ENCODE measurements at regions not wholly inside any gene's neighbourhood (a gene's known extent, or its start where the extent isn't known, plus 50 kb on each side); places are given as distances from the start of the nearest gene placed in this dataset.

DNA sequence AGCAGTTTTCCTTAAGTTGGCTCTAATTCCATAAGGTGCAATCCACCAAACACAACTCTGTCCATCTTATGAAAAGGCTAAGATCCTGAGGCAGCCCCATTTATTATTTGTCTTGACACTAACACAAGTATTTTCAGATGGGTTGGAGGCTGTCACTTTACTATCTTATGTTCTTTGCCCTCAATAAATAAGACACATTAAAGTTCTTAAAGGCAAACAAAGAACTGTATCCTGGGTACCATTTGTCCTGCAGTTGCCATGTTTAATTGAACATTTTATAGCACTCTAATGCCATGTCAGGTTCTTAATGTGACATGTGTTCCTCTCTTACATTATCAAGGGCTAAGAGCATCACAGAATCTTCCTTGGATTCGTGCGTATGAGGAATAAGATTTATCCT is 189.5 kb upstream of the SNX2 start:
- H3K27ac ChIP-seq (ENCODE audit: low read depth, low read length, poor library complexity, severe bottlenecking) = no peak overlapping the region
- no peaks in the 10 kb centered on the region for H3K4me1 ChIP-seq (ENCODE audit: insufficient read depth, low read length, poor library complexity, severe bottlenecking)
- no TSS peak for BruUV-seq (replicated peaks)
- ChIA-PET POLR2A (ENCODE audit: low non-redundant PET) (no interaction called here), CTCF (no interaction called here)
- H3K9me3 ChIP-seq (ENCODE audit: low read depth, low read length, poor library complexity, severe bottlenecking) = no peaks in the 10 kb centered on the region
- peaks cover 14% of the 10 kb centered on the region for H3K27me3 ChIP-seq (replicated peaks; ENCODE audit: insufficient read depth, low read depth, low read length, poor library complexity)
- TF ChIP-seq, protein P1, sequence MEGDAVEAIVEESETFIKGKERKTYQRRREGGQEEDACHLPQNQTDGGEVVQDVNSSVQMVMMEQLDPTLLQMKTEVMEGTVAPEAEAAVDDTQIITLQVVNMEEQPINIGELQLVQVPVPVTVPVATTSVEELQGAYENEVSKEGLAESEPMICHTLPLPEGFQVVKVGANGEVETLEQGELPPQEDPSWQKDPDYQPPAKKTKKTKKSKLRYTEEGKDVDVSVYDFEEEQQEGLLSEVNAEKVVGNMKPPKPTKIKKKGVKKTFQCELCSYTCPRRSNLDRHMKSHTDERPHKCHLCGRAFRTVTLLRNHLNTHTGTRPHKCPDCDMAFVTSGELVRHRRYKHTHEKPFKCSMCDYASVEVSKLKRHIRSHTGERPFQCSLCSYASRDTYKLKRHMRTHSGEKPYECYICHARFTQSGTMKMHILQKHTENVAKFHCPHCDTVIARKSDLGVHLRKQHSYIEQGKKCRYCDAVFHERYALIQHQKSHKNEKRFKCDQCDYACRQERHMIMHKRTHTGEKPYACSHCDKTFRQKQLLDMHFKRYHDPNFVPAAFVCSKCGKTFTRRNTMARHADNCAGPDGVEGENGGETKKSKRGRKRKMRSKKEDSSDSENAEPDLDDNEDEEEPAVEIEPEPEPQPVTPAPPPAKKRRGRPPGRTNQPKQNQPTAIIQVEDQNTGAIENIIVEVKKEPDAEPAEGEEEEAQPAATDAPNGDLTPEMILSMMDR (conservative IDR thresholded peaks at IDR 0.05; ENCODE audit: low read depth, low read length) = no peak
- TF ChIP-seq EZH2 (IDR thresholded peaks at IDR 0.05; ENCODE audit: borderline replicate concordance, low read depth, low read length, poor library complexity, severe bottlenecking) = no peak
- DNase-seq (ENCODE audit: low spot score) = no peak
- H3K4me3 ChIP-seq (ENCODE audit: low read depth, low read length, poor library complexity, severe bottlenecking) = no peak overlapping the region
- intact Hi-C loops (cut with micrococcal nuclease; ENCODE audit: unreplicated experiment) = no loop called here
- H3K36me3 ChIP-seq (ENCODE audit: insufficient read depth, low read length, poor library complexity, severe bottlenecking) = no peaks in the 10 kb centered on the region

GRCh38 chr5:122586351-122586750 is 188.5 kb upstream of the SNX2 start:
- peaks cover 10% of the 10 kb centered on the region for H3K27me3 ChIP-seq (replicated peaks; ENCODE audit: insufficient read depth, low read depth, low read length, poor library complexity)
- no peak for DNase-seq (ENCODE audit: low spot score)
- no peaks in the 10 kb centered on the region for H3K4me1 ChIP-seq (ENCODE audit: insufficient read depth, low read length, poor library complexity, severe bottlenecking)
- no TSS peak for BruUV-seq (replicated peaks)
- TF ChIP-seq, protein P1 (conservative IDR thresholded peaks at IDR 0.05; ENCODE audit: low read depth, low read length) = no peak
- no peak for TF ChIP-seq EZH2 (IDR thresholded peaks at IDR 0.05; ENCODE audit: borderline replicate concordance, low read depth, low read length, poor library complexity, severe bottlenecking)
- intact Hi-C loops (cut with micrococcal nuclease; ENCODE audit: unreplicated experiment) = no loop called here
- H3K36me3 ChIP-seq (ENCODE audit: insufficient read depth, low read length, poor library complexity, severe bottlenecking) = no peaks in the 10 kb centered on the region
- ChIA-PET CTCF (no interaction called here), POLR2A (ENCODE audit: low non-redundant PET) (no interaction called here)
- H3K27ac ChIP-seq (ENCODE audit: low read depth, low read length, poor library complexity, severe bottlenecking) = no peak overlapping the region
- H3K9me3 ChIP-seq (ENCODE audit: low read depth, low read length, poor library complexity, severe bottlenecking) = no peaks in the 10 kb centered on the region
- H3K4me3 ChIP-seq (ENCODE audit: low read depth, low read length, poor library complexity, severe bottlenecking) = no peak overlapping the region

DNA sequence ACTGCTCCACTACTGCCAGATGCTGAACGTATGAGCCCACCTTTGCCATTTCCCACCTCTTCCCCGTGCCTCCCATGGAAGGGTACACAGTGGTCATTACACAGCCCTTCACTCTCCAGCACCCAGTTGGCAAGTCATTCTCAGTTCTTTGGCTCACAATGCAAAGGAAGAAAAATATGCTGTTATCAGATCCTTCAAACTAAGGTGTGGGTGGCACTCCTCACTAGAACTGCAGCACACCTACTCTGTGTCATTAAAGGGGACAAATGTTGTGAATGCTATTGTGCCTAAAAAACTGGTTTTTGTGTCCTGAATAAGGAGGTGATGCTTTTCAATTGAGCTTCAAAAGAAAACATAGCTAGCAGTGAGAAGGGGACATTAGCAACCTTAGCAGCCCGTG is 183.1 kb upstream of the SNX2 start:
- H3K27me3 ChIP-seq (replicated peaks; ENCODE audit: insufficient read depth, low read depth, low read length, poor library complexity) = peaks cover 3% of the 10 kb centered on the region
- H3K4me3 ChIP-seq (ENCODE audit: low read depth, low read length, poor library complexity, severe bottlenecking) = no peak overlapping the region
- intact Hi-C loops (cut with micrococcal nuclease; ENCODE audit: unreplicated experiment) = no loop called here
- H3K4me1 ChIP-seq (ENCODE audit: insufficient read depth, low read length, poor library complexity, severe bottlenecking) = no peaks in the 10 kb centered on the region
- TF ChIP-seq EZH2 (IDR thresholded peaks at IDR 0.05; ENCODE audit: borderline replicate concordance, low read depth, low read length, poor library complexity, severe bottlenecking) = no peak
- TF ChIP-seq, protein P1 (conservative IDR thresholded peaks at IDR 0.05; ENCODE audit: low read depth, low read length) = no peak
- CTCF ChIA-PET = no interaction called here
- DNase-seq (ENCODE audit: low spot score) = no peak
- H3K9me3 ChIP-seq (ENCODE audit: low read depth, low read length, poor library complexity, severe bottlenecking) = no peaks in the 10 kb centered on the region
- no peak overlapping the region for H3K27ac ChIP-seq (ENCODE audit: low read depth, low read length, poor library complexity, severe bottlenecking)
- no peaks in the 10 kb centered on the region for H3K36me3 ChIP-seq (ENCODE audit: insufficient read depth, low read length, poor library complexity, severe bottlenecking)
- BruUV-seq (replicated peaks) = no TSS peak
- POLR2A ChIA-PET (ENCODE audit: low non-redundant PET) = no interaction called here
